Effector CD4-positive, alpha-beta T cell (primary cell): ENCODE measurements at regions not wholly inside any gene's neighbourhood (a gene's known extent, or its start where the extent isn't known, plus 50 kb on each side); places are given as distances from the start of the nearest gene placed in this dataset.
"Not testable (repeated sequence)": the region's sequence is repeated elsewhere in the genome, so short reads cannot be mapped to it uniquely, and the experiment has no call there.

Experiments
- DNase-seq: peaks from one replicate; pipeline ENCODE4 v3.0.0-alpha.2; 2020

- no peak for DNase-seq
Observed at GRCh38 chr3:31188112-31188511, 293.7 kb upstream of the GADL1 start.

DNA sequence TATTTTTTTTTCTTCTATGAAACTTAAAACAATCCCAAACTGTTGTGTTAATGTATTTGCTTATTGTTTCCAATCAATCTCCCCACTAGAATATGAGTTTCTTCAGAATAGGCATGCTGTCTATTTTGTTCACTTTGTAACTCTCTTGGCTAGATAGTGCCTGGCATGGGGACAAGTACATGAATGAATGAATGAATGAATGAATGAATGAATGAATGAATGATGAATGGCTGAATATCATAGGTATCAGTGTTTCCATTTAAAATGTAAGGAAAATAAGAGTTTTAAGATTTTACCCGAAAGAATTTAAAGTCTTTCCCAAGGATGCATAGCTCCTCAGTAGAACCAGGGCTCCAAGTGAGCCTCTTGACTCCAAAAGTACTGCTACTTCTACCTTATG lies 294.9 kb upstream of the GADL1 start:
- DNase-seq, result no peak

- DNase-seq, result no peak
Observed at GRCh38 chr3:31189971-31190370, 295.5 kb upstream of the GADL1 start.

DNA sequence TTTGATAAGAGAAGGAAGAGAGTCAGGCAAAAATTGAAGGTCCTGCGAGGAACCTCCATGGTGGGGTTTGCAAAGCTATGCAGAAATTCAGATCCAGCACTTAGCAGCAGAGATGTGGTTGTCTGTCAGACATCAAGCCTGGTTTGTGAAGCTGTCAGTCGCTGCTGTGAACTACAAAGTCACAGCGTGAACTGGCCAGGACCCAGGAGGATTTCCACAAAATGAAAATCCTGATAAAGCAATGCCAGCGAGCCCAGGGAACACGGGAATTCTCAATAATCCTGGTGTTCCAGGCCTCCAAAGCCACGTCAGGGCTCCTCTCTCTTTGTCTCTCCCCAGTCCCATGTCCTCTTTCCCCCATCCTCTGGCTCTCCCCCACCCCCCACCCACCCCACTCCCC lies 296.9 kb upstream of the GADL1 start:
- DNase-seq, result no peak

GRCh38 chr3:31193429-31193828 lies 299.0 kb upstream of the GADL1 start:
- DNase-seq, result no peak

DNA sequence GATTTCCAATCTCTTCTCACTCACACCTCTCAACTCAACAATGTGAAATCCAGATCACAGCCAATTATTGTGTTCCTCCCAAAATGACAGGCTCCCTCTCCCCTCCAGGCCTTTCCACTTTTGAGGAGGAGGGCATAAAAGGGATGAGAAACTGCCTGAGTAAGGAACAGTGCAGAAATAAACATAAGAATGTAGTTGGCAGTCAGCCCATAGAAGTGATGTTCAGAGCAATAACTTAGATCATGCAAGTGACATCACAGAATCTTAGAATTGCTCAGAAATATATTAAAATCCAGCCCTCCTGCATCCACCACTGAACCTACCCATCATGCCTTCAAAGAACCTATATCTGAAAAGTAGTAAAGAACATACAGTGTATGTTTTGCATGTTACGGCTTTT lies 299.4 kb upstream of the GADL1 start:
- DNase-seq, result no peak

GRCh38 chr3:31196261-31196660 lies 301.8 kb upstream of the GADL1 start:
- no peak for DNase-seq

GRCh38 chr3:31196881-31197364 lies 302.5 kb upstream of the GADL1 start:
- no peak for DNase-seq

DNA sequence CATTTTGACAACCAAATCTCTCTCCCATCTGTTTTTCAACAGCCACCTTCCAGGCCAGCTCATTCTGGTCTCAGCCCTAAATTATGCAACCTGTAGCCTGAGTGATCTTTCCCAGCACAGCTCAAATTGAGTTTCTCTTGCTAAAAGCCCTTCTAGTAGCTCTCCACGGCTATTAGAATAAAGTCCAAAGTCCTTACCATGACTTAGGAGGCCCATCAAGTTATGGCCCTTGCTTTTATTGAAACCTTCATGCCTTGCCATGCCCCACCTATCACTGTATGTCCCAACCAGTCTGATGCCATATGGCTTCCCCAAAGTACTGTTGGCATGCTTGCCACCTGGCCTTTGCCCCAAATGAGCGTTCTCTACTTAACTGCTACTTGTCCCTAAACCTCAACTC lies 303.5 kb upstream of the GADL1 start:
- DNase-seq, result no peak

GRCh38 chr3:31198890-31199289 lies 304.4 kb upstream of the GADL1 start:
- DNase-seq, result no peak

GRCh38 chr3:31203960-31204795 lies 309.7 kb upstream of the GADL1 start:
- no peak for DNase-seq

DNA sequence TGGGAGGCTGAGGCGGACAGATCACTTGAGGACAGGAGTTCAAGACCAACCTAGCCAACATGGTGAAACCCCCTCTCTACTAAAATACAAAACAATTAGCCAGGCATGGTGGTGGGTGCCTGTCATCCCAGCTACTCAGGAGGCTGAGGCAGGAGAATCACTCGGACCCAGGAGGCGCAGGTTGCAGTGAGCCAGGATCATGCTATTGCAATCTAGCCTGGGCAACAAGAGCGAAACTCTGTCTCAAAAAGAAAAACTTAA lies 310.3 kb upstream of the GADL1 start:
- DNase-seq, result not testable (repeated sequence)

- no peak for DNase-seq
Observed at GRCh38 chr3:31210068-31210645, 315.7 kb upstream of the GADL1 start.

GRCh38 chr3:31213869-31214486 lies 318.7 kb upstream of the STT3B start:
- DNase-seq, result peak; percentile 36

DNA sequence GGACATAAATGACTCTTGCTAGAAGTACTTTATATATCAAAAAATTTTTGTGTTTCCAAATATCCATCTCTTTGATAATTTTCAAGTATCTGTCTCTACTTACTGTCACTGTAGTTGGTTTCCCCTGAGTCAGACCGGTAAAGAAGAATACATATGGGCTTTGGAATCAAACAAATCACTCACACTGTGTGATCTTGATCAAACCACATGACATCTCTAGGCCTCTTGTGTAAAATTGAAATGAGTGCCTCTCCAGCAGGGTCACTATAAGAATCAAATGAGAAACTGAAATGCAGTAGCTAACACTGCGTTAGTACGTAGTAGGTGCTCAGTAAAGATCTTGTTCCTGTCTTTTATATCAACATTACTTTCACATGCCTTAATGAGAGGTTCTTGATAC lies 314.6 kb upstream of the STT3B start:
- DNase-seq, result no peak

- no peak for DNase-seq
Observed at GRCh38 chr3:31219131-31219843, 313.4 kb upstream of the STT3B start.

GRCh38 chr3:31220431-31220830 lies 312.3 kb upstream of the STT3B start:
- DNase-seq, result no peak

GRCh38 chr3:31223278-31223677 lies 309.4 kb upstream of the STT3B start:
- no peak for DNase-seq

- DNase-seq, result no peak
Observed at GRCh38 chr3:31224936-31225335, 307.8 kb upstream of the STT3B start.

DNA sequence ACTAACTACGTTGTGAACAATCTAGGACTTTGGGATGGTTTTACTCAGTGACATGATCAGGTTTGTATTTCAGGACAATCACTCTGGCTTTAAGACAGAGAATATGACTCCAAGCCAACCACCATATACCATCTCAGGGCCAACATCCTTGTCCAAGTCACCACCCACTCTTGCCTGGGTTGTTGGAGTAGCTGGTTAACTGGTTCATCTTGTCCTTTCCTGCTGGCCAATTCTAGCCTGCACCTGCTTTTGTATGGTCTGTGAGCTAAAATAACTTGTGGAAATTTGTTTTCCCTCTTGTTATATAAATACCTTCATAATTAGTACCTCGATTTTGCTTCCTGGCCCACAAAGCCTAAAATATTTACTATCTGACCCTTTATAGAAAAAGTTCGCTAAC lies 306.8 kb upstream of the STT3B start:
- DNase-seq, result no peak

DNA sequence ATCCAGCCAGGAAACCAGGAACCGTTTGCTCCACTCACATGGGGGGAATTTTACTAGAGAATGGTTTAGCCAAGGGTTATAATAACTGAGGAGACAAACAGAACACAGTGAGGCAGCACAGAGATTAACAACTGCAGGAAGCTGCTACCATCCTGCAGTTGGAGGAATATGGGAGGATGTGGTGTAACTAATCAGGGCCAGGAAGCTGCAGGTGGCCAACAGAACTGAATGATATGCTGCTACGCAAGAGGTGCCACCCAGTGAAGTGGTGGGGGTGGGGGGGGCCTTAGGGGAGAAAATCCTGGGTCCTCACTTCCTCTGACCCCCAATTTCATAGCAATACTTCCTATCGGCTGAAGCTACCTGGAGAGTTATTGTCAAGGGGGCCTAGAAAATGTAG lies 306.4 kb upstream of the STT3B start:
- DNase-seq, result no peak

DNA sequence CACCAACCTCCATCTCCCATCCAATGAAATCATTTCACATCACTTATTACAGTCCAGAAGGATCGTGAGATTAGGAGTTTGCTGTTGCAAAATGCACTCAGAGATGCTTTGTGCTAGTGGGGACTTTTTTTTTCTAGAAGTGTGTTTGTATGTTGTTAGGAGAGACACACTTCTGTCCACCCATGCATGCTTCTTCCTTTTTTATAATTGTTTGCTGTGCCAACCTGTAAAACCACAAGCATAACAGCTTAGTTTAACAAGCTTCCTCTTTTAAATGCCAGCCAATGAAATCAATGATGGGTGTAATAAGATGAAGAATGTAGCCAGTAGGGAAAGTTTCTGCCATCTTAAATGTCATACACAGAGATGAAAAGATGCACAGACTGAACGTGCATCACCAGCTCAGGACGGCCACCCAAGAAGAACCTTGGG lies 305.6 kb upstream of the STT3B start:
- no peak for DNase-seq

DNA sequence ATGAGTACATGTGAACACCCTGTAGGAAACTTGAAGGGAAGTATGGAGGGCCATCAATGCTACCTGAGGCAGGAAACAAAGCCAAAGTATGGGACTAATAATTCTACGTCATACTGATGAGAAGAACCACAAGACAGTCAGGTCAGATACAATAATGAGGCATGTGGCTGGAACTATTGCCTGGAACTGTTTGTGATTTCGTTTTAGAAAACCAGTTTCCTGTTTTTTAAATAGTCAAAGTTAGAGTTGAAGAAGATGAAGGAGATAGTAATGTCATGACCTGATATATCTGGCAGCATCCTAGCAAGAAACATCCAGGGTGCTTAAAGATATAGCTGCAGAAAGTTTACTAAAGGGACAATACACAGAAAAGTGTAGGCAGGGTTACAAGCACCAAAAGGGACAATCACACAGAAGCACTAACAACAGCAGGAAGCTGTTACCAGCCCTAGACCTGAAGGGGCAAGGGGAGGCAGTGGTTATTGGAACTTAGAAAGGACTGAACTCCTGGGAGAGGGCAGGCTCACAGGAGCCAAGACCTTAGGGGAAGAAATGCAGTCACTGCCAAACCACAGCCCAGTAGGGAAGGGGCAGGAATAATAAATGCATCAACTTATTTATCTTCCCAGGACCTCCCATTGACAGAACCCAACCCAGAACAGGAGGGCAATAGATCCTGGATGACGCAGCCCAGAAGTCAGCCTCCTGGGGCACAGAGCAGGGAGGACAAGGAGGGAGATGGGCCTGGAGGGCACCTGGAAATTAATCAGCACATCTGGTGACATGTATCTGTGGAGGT lies 302.1 kb upstream of the STT3B start:
- DNase-seq, result no peak
